Bronchial epithelial cell (primary cell): ENCODE measurements at regions not wholly inside any gene's neighbourhood (a gene's known extent, or its start where the extent isn't known, plus 50 kb on each side); places are given as distances from the start of the nearest gene placed in this dataset.

Experiments
- DNase-seq: peaks from one replicate; pipeline ENCODE4 v3.0.0-alpha.2; 2010; ENCODE audit warnings: low read depth
- FAIRE-seq: peaks from 2 replicates; lab custom pipeline; 2011; peaks lifted over from hg19 to GRCh38; lab: Jason Lieb, UNC
- H3K27me3 ChIP-seq: 2 replicates; pipeline ENCODE4 v1.5.1; 2011; ENCODE audit warnings: low read length; ENCODE audit not compliant: control insufficient read depth, insufficient read depth
- H3K36me3 ChIP-seq: 2 replicates; pipeline ENCODE4 v1.5.1; 2011; ENCODE audit warnings: low read length; ENCODE audit not compliant: control insufficient read depth, insufficient read depth
- H3K4me3 ChIP-seq: 2 replicates; pipeline ENCODE4 v1.5.1; 2011; ENCODE audit warnings: mild to moderate bottlenecking, low read depth, low read length, control low read depth
- CTCF ChIP-seq: IDR thresholded peaks from 2 replicates; pipeline ENCODE4 v1.5.1; 2011; ENCODE audit warnings: mild to moderate bottlenecking, moderate library complexity, low read length, control low read depth, inconsistent platforms; ENCODE audit not compliant: insufficient read depth, severe bottlenecking

- peak; percentile 68 for DNase-seq
- Histone ChIP-seq H3K4me3 (peak overlapping the region; percentile 45), H3K36me3 (no peaks in the 10 kb centered on the region), H3K27me3 (no peaks in the 10 kb centered on the region)
- no peak for FAIRE-seq
- TF ChIP-seq CTCF: peak; percentile 76
Measured at GRCh38 chr7:66413379-66414114, 208.4 kb downstream of the TPST1 start.

- DNase-seq (no peak), FAIRE-seq (no peak)
- Histone ChIP-seq H3K36me3 (no peaks in the 10 kb centered on the region), H3K27me3 (no peaks in the 10 kb centered on the region), H3K4me3 (no peak overlapping the region)
- TF ChIP-seq CTCF: no peak
Measured at GRCh38 chr7:66415659-66416265, 210.6 kb downstream of the TPST1 start.

GRCh38 chr7:66418537-66418936 is 210.1 kb upstream of the KCTD7 start:
- Histone ChIP-seq H3K27me3 (no peaks in the 10 kb centered on the region), H3K4me3 (no peak overlapping the region), H3K36me3 (no peaks in the 10 kb centered on the region)
- FAIRE-seq: no peak
- no peak for DNase-seq
- no peak for TF ChIP-seq CTCF

GRCh38 chr7:66419210-66419609 is 209.5 kb upstream of the KCTD7 start:
- TF ChIP-seq CTCF: no peak
- Histone ChIP-seq H3K36me3 (no peaks in the 10 kb centered on the region), H3K27me3 (no peaks in the 10 kb centered on the region), H3K4me3 (no peak overlapping the region)
- DNase-seq (no peak), FAIRE-seq (no peak)

- no peaks in the 10 kb centered on the region for H3K36me3 ChIP-seq
- no peak for TF ChIP-seq CTCF
- no peak for DNase-seq
- no peaks in the 10 kb centered on the region for H3K27me3 ChIP-seq
- no peak overlapping the region for H3K4me3 ChIP-seq
- no peak for FAIRE-seq
Measured at GRCh38 chr7:66421830-66422475, 206.7 kb upstream of the KCTD7 start.
